ENCODE measurements at regions not wholly inside any gene's neighbourhood (a gene's known extent, or its start where the extent isn't known, plus 50 kb on each side); places are given as distances from the start of the nearest gene placed in this dataset.

GRCh38 chr21:35611708-35612132 lies 448.6 kb downstream of the SETD4 start:
- TF ChIP-seq CTCF (IDR thresholded peaks at IDR 0.05) (no peak), POLR2A (IDR thresholded peaks at IDR 0.05) (no peak)

All from upper lobe of left lung (tissue), 4 donors.